H1 (cell line): ENCODE measurements at regions not wholly inside any gene's neighbourhood (a gene's known extent, or its start where the extent isn't known, plus 50 kb on each side); places are given as distances from the start of the nearest gene placed in this dataset.

Experiments used
- CTCF ChIA-PET: fragments of 300-600 bp; sonication (Branson Sonifier 250); formaldehyde crosslinking; loops from one replicate; lab custom pipeline; 2021; ENCODE audit not compliant: partially characterized antibody; lab: Charles Lee
- POLR2A ChIA-PET: fragments of 300-600 bp; sonication (Branson Sonifier 250); formaldehyde crosslinking; loops from one replicate; lab custom pipeline; 2021; ENCODE audit warnings: inconsistent platforms; ENCODE audit not compliant: partially characterized antibody; lab: Charles Lee
- DNase-seq, 2 experiments: peaks; one replicate each; pipeline versions ENCODE4 v3.0.0 to v3.0.0-alpha.2; 2010 to 2022; ENCODE audit warnings: low spot score in 2 of 2, low read depth in 1 of 2, mixed read lengths in 1 of 2
- FAIRE-seq: peaks from 2 replicates; lab custom pipeline; 2011; peaks lifted over from hg19 to GRCh38; lab: Jason Lieb, UNC
- H2AFZ ChIP-seq: 2 replicates; pipeline ENCODE4 v1.8.1; 2012; ENCODE audit warnings: low read length, inconsistent platforms
- H2AK5ac ChIP-seq: 2 replicates; pipeline ENCODE4 v1.6.1; 2013; ENCODE audit warnings: low read depth, low read length
- H2BK120ac ChIP-seq: replicated peaks from 2 replicates; pipeline ENCODE3; 2013; ENCODE audit warnings: low read depth, low read length, inconsistent platforms
- H2BK12ac ChIP-seq: 2 replicates; pipeline ENCODE4 v1.6.1; 2013; ENCODE audit warnings: low read depth, low read length
- H2BK15ac ChIP-seq: 2 replicates; pipeline ENCODE4 v1.6.1; 2013; ENCODE audit warnings: low read length
- H2BK20ac ChIP-seq: 2 replicates; pipeline ENCODE4 v1.6.1; 2013; ENCODE audit warnings: low read length
- H2BK5ac ChIP-seq: 2 replicates; pipeline ENCODE4 v1.6.1; 2013; ENCODE audit warnings: low read depth, low read length
- H3K14ac ChIP-seq: 2 replicates; pipeline ENCODE4 v1.6.1; 2013; ENCODE audit warnings: inconsistent platforms; ENCODE audit not compliant: insufficient read length
- H3K18ac ChIP-seq: 2 replicates; pipeline ENCODE4 v1.6.1; 2013; ENCODE audit warnings: low read length; ENCODE audit errors: extremely low read depth
- H3K23ac ChIP-seq: 2 replicates; pipeline ENCODE4 v1.6.1; 2013; ENCODE audit warnings: inconsistent platforms; ENCODE audit not compliant: insufficient read length
- H3K23me2 ChIP-seq: 2 replicates; pipeline ENCODE4 v1.6.1; 2013; ENCODE audit warnings: low read depth, low read length
- H3K27ac ChIP-seq: 2 replicates; pipeline ENCODE4 v1.6.1; 2011; ENCODE audit warnings: low read depth, low read length, inconsistent platforms
- H3K27me3 ChIP-seq, 4 experiments: replicated peaks in 1 of 4; 1 replicate in 1 of 4; 2 replicates in 3 of 4; pipeline versions ENCODE4 v1.6.1 to v1.8.1; 2011 to 2013; ENCODE audit warnings: low read length in 3 of 4, mild to moderate bottlenecking in 3 of 4, inconsistent platforms in 2 of 4, mixed read lengths in 2 of 4, moderate library complexity in 1 of 4; ENCODE audit not compliant: control insufficient read depth in 3 of 4, insufficient read depth in 3 of 4; ENCODE audit errors: extremely low read depth in 1 of 4
- H3K36me3 ChIP-seq, 4 experiments: 2 replicates each; pipeline versions ENCODE4 v1.6.1 to v1.8.1; 2011 to 2013; ENCODE audit warnings: mild to moderate bottlenecking in 4 of 4, low read length in 3 of 4, moderate library complexity in 2 of 4, control low read depth in 1 of 4, inconsistent platforms in 1 of 4; ENCODE audit not compliant: insufficient read depth in 4 of 4, control insufficient read depth in 2 of 4
- H3K4ac ChIP-seq: replicated peaks from 2 replicates; pipeline ENCODE3; 2013; ENCODE audit warnings: low read length, low read depth, mixed read lengths, inconsistent platforms; ENCODE audit not compliant: insufficient read length
- H3K4me1 ChIP-seq, 4 experiments: replicated peaks in 1 of 4; 1 replicate in 1 of 4; 2 replicates in 3 of 4; pipeline versions ENCODE4 v1.6.1 to v1.8.1; 2011 to 2013; ENCODE audit warnings: low read length in 3 of 4, inconsistent platforms in 2 of 4, mixed read lengths in 1 of 4; ENCODE audit not compliant: insufficient read depth in 4 of 4, control insufficient read depth in 3 of 4
- H3K4me2 ChIP-seq, 2 experiments: 2 replicates each; pipeline versions ENCODE4 v1.6.1 to v1.8.1; 2011 to 2013; ENCODE audit warnings: low read depth in 2 of 2, low read length in 2 of 2, control low read depth in 1 of 2, inconsistent platforms in 1 of 2, mild to moderate bottlenecking in 1 of 2; ENCODE audit not compliant: insufficient read depth in 1 of 2
- H3K4me3 ChIP-seq, 4 experiments: fragments of 200-600, 300-600 bp in 1 of 4; sonication (generic), shearing (Covaris generic), sonication (Bioruptor Twin) in 1 of 4; 2 replicates each; pipeline versions ENCODE4 v1.5.1 to v1.8.1; 2011 to 2016; ENCODE audit warnings: low read length in 4 of 4, low read depth in 3 of 4, control low read depth in 2 of 4, inconsistent platforms in 2 of 4, mild to moderate bottlenecking in 2 of 4, mixed read lengths in 1 of 4, moderate library complexity in 1 of 4; ENCODE audit not compliant: insufficient read depth in 2 of 4; ENCODE audit errors: extremely low read depth in 1 of 4
- H3K56ac ChIP-seq: replicated peaks from 2 replicates; pipeline ENCODE3; 2013; ENCODE audit warnings: low read depth, mild to moderate bottlenecking, mixed read lengths, low read length, inconsistent platforms; ENCODE audit not compliant: insufficient read length
- H3K79me1 ChIP-seq: 2 replicates; pipeline ENCODE4 v1.6.1; 2013; ENCODE audit warnings: low read depth, low read length, control low read depth
- H3K79me2 ChIP-seq, 2 experiments: 2 replicates each; pipeline versions ENCODE4 v1.6.1 to v1.8.1; 2012 to 2013; ENCODE audit warnings: low read length in 2 of 2, mild to moderate bottlenecking in 2 of 2, inconsistent platforms in 1 of 2; ENCODE audit not compliant: insufficient read depth in 2 of 2, control insufficient read depth in 1 of 2
- H3K9ac ChIP-seq, 4 experiments: replicated peaks in 1 of 4; 1 replicate in 1 of 4; 2 replicates in 3 of 4; pipeline versions ENCODE4 v1.6.1 to v1.8.1; 2011 to 2013; ENCODE audit warnings: low read depth in 3 of 4, low read length in 3 of 4, control low read depth in 2 of 4, mild to moderate bottlenecking in 2 of 4, moderate library complexity in 2 of 4, inconsistent platforms in 1 of 4; ENCODE audit errors: extremely low read depth in 1 of 4
- H3K9me3 ChIP-seq, 2 experiments: 2 replicates each; pipeline versions ENCODE4 v1.6.1 to v1.8.1; 2012 to 2013; ENCODE audit warnings: mild to moderate bottlenecking in 2 of 2, moderate library complexity in 2 of 2, control low read depth in 1 of 2, inconsistent platforms in 1 of 2, low read depth in 1 of 2, low read length in 1 of 2, mixed read lengths in 1 of 2; ENCODE audit not compliant: insufficient read depth in 2 of 2
- H4K20me1 ChIP-seq, 2 experiments: replicated peaks in 1 of 2; 2 replicates each; pipeline versions ENCODE3 to v1.8.1; 2011 to 2013; ENCODE audit warnings: inconsistent platforms in 2 of 2, low read length in 2 of 2, mild to moderate bottlenecking in 1 of 2; ENCODE audit not compliant: insufficient read depth in 2 of 2, control insufficient read depth in 1 of 2
- H4K5ac ChIP-seq: 2 replicates; pipeline ENCODE4 v1.6.1; 2013; ENCODE audit warnings: low read length, low read depth, mixed read lengths, inconsistent platforms; ENCODE audit not compliant: insufficient read length
- H4K8ac ChIP-seq: 2 replicates; pipeline ENCODE4 v1.8.0; 2013; ENCODE audit warnings: mild to moderate bottlenecking, moderate library complexity, low read length, inconsistent platforms; ENCODE audit not compliant: insufficient read depth; ENCODE audit errors: extremely low read depth
- H4K91ac ChIP-seq: replicated peaks from 2 replicates; pipeline ENCODE3; 2013; ENCODE audit warnings: low read length, mixed read lengths, inconsistent platforms; ENCODE audit not compliant: insufficient read length
- ASH2L ChIP-seq: fragments of 200-600, 300-600 bp; sonication (generic); IDR thresholded peaks from one replicate; pipeline ENCODE4 v1.7.1; 2017; ENCODE audit warnings: low read length
- EGR1 ChIP-seq: IDR thresholded peaks from 2 replicates; pipeline ENCODE4 v1.6.1; 2011; ENCODE audit warnings: low read depth, low read length, borderline replicate concordance
- GTF2F1 ChIP-seq: IDR thresholded peaks from 2 replicates; pipeline ENCODE4 v1.6.1; 2012; ENCODE audit warnings: low read depth, low read length, improper control_type of control experiment, borderline replicate concordance
- KDM1A ChIP-seq: fragments of 200-600, 300-600 bp; sonication (generic); IDR thresholded peaks from 2 replicates; pipeline ENCODE4 v1.7.1; 2016; ENCODE audit warnings: mild to moderate bottlenecking, low read length, borderline replicate concordance
- PHF8 ChIP-seq: fragments of 200-600 bp; sonication (generic); conservative IDR thresholded peaks from 2 replicates; pipeline ENCODE4 v1.7.1; 2012; ENCODE audit warnings: low read depth, mild to moderate bottlenecking, inconsistent platforms, low read length, moderate library complexity
- SP1 ChIP-seq: IDR thresholded peaks from 2 replicates; pipeline ENCODE4 v1.6.1; 2011; ENCODE audit warnings: low read depth, low read length
- SP4 ChIP-seq: IDR thresholded peaks from 2 replicates; pipeline ENCODE4 v1.6.1; 2012; ENCODE audit warnings: low read length, inconsistent platforms
- USF2 ChIP-seq: IDR thresholded peaks from 2 replicates; pipeline ENCODE4 v1.6.1; 2011; ENCODE audit warnings: low read length, improper control_type of control experiment
- ZNF274 ChIP-seq: IDR thresholded peaks from 2 replicates; pipeline ENCODE4 v1.7.0; 2012; ENCODE audit warnings: low read length, borderline replicate concordance; ENCODE audit errors: extremely low read depth
- WGBS, 2 experiments: shearing (Covaris generic) in 1 of 2; methylation state at CpG; one replicate each; pipeline versions ENCODE4 v1.1.6 to v1.1.7; 2013 to 2015; ENCODE audit warnings: low lambda C conversion rate in 2 of 2, mixed read lengths in 2 of 2, inconsistent platforms in 1 of 2, low coverage in 1 of 2, missing lambda C conversion rate in 1 of 2; ENCODE audit not compliant: insufficient replicate concordance in 2 of 2, insufficient coverage in 1 of 2, insufficient read length in 1 of 2; ENCODE audit errors: extremely low coverage in 1 of 2, missing lambda C conversion rate in 1 of 2; 5-methylcytosine and 5-hydroxymethylcytosine counted together

GRCh38 chr4:36402008-36402758 is 120.8 kb downstream of the DTHD1 start:
- Histone ChIP-seq H3K27me3 (no peaks in the 10 kb centered on the region), H3K23me2 (no peaks in the 10 kb centered on the region), H2AFZ (no peak overlapping the region), H3K9ac (no peak overlapping the region), H3K4me1 (no peaks in the 10 kb centered on the region), H2AK5ac (no peak overlapping the region), H3K18ac (no peak overlapping the region), H2BK20ac (no peak overlapping the region), H4K8ac (no peak overlapping the region), H3K4me3 (no peak overlapping the region), H3K9me3 (no peaks in the 10 kb centered on the region), H3K79me1 (no peaks in the 10 kb centered on the region), H3K23ac (no peak overlapping the region), H2BK5ac (no peak overlapping the region), H3K56ac (no peak overlapping the region), H3K79me2 (no peaks in the 10 kb centered on the region), H4K20me1 (no peaks in the 10 kb centered on the region), H3K4ac (no peak overlapping the region), H3K27ac (no peak overlapping the region), H3K36me3 (no peaks in the 10 kb centered on the region), H3K14ac (no peak overlapping the region), H4K91ac (no peak overlapping the region), H2BK15ac (no peak overlapping the region), H3K4me2 (no peak overlapping the region), H4K5ac (no peak overlapping the region), H2BK12ac (no peak overlapping the region)
- WGBS, 2 experiments: 89% methylated on average over 9 of the region's 9 CpGs; no CpG with 5 or more reads in 1 of the 2 experiments
- no peak for DNase-seq
- CTCF ChIA-PET: interaction anchor here (0.6 to 2.5 kb wide), 12 partner anchors 9 to 450 kb away, joined by 3 to 11 read pairs (median 3); no protein-coding TSS in a partner anchor
- POLR2A ChIA-PET: no interaction called here
- FAIRE-seq: no peak
- TF ChIP-seq GTF2F1 (no peak), EGR1 (no peak), SP4 (no peak), USF2 (no peak), ASH2L (no peak), PHF8 (no peak), ZNF274 (no peak), SP1 (no peak), KDM1A (no peak)
- TF ChIP-seq, all 59 proteins: peak for 0
- H2BK120ac ChIP-seq: no peak overlapping the region
